GM19351 (cell line): ENCODE measurements at regions not wholly inside any gene's neighbourhood (a gene's known extent, or its start where the extent isn't known, plus 50 kb on each side); places are given as distances from the start of the nearest gene placed in this dataset.

Experiments used
- ATAC-seq: cut with Tn5 transposase; IDR thresholded peaks from one replicate; pipeline ENCODE4 v1.9.1; 2021; ENCODE audit warnings: mild to moderate bottlenecking, moderate library complexity; ENCODE audit not compliant: unreplicated experiment

DNA sequence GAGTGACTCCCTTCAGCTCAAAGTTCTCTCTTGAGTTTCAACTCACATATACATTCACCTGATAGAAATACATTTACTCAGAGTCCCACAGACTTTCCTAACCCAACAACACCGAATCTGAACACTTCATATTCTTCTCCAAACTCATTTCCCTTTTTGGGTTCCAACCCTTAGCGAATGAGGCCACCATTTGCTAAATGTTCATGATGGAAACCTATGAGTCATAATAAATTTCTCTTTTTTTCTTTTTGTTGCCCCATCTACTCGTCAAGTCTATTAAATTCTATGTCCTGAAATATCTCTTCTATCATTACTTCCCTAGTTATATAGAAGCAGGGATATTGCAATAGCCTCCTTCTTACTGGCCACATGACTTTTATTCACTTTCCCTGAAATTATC, 100.1 kb downstream of the HLX start:
- ATAC-seq, result no peak

DNA sequence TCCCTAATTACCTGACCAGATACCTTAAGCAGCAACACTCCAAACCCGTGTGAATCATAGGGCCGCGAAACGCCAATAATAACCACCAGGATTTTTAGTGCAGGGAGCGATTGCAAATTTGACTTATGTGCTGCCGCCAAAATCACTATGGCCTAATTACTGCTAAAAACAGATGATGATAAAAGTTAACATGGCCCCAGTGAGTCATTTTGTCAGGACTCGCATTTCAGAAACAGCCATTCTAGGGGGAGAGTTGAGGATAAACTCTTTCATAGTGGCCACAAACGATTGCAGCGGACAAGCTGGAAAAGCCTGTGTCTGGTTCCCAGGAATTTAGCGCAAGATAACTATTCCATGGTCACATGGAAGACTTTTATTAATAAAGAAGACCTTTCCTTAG, 103.4 kb downstream of the HLX start:
- no peak for ATAC-seq

DNA sequence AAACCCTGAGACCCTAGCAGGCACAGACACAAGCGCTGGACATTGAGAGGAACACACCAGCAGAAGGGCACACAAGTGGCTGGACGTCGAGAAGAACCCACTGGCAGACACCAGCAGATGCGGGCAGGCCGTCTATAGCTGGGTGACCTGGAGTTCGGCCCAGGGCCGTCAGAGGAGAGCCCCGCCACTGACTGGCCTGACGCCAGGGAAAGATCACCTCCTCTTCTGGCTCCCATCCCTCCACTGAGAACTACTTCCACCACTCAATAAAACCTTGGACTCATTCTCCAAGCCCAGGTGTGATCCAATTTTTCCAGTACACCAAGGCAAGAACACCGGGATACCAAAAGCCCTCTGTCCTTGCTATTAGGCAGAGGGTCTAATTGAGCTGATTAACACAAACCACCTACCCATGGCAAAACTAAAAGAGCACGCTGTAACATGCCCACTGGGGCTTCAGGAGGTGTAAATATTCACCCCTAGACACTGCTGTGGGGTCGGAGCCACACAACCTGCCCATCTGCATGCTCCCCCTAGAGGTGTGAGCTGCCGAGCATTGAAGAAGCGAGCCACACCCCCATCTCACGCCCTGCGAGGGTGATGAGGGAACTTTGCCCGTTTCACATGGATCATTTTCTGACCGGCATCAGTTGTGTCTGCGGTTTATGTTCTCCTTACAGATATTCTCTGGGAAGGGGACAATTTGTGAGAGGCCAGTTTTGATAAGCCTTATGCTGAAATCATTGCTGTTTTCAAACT, 104.8 kb downstream of the HLX start:
- ATAC-seq, result no peak

DNA sequence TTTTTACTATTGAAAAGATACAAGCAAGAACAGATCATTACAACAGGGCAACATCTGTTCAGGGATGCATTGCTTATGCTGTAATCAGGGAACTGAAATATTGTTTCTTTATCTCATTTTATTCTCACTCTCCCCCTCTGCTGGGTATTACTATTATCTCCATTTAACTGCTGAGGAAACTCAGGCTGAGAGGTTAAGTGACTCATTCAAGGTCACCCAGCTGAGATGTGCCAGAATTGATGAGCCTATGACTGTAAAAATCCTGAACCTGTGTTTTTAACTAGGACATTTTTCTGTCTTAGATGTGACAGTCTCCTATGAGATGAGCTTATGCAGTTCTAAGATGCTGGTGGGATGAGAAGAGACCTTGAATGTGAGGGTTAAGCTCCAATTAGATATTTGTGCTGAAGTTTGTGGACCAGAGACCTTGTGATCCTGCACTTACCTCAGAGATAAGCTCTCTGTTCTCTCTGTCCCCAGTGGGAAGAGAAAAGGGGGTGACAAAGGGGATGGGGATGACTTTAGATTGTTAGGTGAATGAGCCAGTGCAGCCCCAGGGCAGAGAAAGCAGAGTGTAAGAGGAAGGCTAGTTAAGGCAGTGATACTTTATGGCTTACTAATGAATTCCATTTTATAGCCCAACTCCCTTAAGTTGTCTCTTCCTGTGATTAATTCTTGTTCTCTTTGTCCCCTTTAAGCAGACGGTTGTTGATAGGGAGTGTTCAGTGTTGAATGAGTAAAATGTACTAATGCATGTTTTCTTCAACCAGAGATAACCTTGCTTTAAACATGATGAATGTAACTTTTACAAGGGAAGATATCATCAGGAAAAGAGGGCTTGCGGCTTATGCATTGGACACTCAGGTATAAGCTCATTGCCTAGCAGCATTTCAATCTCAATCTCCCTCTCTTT, 111.4 kb downstream of the HLX start:
- no peak for ATAC-seq

DNA sequence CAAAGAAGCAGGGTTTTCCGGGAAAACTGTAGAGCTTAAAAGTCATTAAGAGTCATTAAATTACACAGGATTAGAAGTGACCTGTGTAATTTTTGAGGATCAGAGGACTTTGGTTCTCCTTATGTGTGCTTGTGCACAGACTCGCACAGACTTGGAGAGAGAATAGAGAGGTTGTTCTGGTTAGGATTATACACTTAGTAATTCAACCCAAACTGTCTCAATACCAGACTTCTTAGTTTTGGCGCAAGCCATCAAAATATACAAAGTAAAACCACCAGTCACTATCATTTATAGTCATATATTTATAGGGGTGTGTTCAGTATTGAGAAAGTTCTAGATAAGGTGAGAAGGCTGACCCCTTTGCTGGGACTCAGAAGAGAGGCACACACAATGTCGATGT, 112.3 kb downstream of the HLX start:
- ATAC-seq, result no peak

DNA sequence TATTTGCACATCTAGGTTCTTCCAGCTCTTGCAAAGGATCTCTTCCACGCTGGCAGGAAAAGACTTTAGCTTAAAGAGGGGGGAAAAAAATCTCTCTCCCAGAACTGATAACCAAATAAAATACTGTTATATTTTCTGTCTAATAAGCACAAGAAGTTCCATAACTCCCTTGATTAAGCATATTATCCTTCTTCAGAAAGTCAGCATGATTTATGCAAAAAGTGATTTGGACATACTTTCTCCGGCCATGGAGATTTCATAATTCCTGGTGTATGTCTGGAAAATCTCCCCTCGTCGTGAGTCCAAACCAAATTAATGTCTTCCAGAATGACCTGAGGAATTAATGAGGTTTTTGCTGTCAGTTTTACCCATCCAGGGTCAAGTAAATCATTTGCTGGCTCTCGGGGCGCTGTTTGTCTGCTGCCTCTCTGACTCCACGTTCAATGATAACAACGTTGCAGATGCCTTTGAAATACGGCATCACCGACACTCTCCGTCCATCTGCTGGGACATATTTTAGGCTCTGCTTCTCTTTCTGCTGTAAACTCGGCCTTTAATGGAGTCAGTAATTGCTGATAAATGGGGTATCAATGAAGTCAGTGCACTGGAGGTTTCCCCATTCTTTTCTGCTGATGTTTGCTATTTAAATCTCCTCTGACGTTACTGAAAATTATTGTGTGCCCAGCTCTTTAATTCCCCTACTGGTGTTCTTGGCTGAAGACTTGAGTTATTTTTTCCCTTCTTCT, 112.9 kb downstream of the HLX start:
- no peak for ATAC-seq

DNA sequence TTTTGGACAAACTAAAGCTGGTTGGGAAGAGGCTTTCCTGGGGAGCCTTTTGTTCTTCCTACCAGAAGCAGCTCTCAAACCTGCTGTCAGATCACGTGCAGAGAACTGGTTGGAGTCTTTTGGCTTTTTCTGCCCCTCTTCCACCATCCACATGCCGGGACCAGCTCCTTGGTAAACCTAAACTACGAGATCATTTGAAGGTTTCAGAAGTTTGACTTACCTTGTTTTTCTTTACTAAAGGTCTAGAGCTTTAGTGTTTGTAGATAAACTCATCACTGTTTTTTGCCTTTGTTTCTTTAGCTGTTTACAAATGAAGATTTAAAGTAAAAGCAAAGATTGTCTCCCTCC, 113.4 kb downstream of the HLX start:
- ATAC-seq, result no peak

DNA sequence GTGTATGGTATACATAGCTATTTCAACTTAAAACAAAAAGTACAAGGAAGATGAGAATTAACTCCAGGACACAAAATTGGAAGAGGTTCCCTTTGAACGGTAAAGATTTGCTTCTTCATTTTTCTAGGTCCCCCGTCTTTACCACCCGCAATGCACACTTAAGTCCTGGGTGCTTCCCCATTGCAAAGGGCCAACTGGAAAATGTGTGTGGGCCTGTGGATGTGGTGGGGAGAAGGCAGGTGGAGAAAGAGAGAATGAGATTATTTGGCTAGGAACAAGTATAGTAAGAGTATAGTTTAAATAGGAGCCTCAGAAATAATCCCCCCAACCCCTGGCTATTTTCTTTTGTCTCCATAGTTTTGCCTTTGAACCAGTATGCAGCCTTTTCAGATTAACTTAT, 115.4 kb downstream of the HLX start:
- no peak for ATAC-seq

DNA sequence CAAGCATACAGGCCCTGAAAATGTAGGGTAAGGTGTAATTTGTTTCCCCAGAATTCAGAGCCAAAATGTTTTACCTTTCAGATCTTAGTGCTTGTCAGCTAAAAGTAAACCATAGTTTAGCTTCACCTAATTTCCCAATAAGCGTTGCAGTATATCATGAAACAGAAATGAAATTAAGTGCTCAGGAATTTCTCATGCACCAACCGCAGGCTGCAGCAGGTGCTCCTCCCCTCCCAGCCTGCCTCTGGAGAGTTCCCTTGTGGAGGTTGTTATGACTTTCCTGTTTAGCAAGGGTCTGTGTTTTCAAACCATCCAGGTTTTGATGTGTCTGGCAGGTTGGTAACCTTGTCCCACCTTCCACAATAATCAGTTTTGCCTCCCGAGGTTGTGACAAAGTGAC, 118.5 kb downstream of the HLX start:
- no peak for ATAC-seq

DNA sequence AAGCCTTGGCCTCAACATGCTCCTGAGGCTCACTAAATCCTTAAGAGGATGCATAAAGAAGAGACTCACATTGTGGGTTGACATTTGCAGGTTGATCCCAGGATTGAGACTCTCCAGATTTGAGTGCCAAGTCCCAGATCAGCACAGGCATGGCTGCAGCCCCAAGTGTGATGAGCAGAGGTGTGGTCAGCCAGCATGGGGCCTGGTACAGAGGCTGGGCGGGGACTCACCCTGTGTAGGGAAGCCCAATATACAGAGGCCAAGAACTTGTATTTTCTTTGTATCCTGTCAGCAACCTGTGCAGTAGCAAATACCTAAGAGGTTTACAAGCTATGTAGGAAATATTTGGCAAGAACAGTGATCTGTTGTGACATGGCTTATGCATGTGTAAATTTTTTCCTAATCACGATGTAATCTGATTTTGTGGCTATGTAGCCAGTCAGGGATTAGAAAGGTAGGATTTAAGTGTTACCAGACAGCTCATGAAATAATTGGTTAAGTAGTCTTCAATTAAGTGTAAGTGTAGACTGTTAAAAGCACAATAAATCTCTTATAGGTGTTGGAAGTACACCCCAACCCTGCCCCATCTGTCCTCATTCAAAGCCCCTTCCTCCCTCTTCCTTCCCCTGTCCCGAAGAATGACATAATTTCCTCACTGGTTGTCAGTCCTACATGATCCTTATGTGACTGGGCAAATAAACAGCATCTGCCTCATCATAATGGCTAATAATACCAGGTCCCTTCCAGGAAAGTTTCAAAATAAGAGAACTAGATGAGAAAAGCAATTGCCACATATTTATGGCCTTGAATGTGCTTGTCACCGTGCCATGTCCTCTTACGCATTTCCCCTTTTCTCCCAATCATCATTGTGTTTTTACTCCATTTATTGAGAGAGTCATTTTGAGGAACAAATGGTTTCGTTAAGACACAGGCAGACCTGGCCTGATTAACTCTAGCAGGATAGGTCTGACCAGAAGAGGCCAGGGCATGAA, 120.9 kb downstream of the HLX start:
- no peak for ATAC-seq

DNA sequence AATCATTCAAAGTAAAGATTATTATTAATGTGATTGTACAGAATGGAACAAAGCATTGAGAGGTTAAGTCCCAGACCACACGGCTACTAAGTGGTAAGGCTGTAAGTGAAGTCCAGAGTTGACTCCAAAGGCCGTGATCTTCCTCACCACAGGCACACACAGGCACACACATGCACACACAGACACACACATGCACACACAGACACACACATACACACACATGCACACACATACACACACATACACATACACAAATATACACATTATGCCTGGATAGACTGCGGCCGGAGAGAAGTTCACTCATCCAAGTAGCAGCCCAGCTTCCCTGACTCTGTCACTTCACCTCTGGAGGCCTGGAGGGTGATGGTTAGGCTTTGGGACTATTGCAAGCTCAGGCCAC, 121.9 kb downstream of the HLX start:
- ATAC-seq, result no peak

DNA sequence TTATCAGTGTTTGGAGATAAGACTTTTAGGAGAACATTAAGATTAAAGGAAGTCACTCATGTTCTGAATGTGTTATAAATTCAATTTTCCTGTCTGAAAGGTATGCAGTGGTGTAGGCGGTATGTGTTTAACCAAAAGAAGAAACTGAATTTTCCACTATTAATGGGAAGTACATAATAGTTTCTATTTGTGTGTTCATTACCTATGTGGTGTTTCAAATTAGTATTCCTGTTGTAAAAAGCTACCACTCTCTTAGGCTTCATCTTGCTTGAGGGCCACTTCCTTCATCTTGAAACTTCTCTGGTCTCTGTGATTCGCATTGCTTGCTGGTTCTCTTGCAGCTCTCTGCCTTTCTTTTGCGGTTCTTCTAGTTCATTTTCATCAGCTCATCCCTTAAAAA, 123.4 kb downstream of the HLX start:
- ATAC-seq, result no peak

DNA sequence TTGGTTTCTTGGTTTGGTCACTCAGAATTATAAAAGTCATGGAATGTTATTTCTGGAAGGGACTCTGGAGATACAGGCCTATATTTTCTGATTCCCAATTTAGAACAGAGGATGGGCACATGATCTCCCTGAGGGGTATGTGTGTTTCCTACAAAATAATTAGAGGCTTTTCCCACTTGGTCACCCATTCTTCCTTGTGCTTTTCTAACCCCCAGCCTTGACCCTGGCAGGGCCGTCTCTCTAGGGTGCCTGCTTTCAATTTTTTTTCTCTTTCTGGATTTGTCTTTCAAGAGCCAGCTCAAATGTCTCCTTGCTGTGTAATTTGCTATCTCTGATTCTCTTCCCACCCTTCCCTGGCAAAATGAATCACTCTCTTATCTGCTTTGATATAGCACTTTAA, 131.9 kb downstream of the HLX start:
- no peak for ATAC-seq

DNA sequence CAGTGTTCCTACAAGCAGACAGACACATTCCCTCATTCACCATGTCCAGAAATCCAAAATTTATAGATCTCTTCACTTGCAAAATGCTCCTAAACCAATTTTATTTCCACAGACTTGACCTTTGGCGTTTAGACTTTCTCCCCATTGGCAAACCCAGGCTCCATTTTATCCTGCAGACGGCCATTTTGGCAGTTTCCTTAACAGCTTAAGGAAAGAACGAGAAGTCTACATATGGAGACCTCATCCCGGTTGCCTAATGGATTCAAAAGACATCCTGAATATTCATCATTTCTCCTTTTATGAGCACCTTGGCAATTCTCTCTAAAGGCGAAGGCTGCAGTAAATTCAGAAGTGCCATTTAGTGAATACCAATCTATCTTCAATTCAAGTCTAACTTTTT, 132.9 kb downstream of the HLX start:
- no peak for ATAC-seq

DNA sequence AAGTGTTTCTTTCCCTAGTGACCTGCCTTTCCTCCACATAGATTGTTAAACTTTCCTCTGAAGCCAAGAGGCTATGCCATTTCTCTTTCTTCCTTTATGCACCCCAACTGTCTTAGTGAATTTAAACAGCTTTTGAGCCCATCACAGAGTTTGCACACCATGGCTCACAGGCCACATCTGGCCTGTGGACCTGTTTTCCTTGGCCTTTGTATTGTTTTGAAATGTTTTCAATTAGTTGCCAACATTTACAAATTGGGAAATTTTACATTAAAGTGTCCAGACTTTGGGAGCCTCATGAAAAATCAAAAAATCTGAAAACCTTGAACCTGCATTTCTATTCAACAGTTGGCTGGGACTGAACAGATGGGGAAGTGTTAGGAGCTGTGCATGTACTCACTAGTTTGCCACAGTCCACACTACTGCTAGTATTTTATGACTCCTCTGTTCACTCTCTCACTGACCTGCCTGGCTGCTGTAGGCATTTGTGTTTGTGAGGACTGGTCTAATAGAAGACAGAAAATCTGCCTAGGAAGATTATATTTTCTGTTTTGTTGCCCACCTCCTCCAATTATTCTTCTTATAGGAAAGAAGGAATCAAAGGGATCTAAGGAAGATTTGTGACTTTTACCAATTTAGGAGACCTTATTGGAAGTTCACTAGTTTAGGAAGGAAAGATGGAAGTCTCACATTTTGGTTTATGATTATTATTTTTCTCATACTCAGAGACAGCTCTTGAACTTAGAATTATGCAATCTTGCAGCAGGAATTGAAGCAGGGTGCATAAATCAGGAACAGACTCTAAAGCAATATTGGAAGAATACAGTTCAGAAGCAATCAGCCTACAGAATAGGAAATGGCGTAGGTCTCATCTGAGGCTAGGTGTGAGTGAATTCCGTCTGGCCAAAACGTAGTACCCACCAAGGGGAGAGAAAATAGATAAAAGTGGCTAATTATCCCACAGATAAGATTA, 134.7 kb downstream of the HLX start:
- no peak for ATAC-seq

DNA sequence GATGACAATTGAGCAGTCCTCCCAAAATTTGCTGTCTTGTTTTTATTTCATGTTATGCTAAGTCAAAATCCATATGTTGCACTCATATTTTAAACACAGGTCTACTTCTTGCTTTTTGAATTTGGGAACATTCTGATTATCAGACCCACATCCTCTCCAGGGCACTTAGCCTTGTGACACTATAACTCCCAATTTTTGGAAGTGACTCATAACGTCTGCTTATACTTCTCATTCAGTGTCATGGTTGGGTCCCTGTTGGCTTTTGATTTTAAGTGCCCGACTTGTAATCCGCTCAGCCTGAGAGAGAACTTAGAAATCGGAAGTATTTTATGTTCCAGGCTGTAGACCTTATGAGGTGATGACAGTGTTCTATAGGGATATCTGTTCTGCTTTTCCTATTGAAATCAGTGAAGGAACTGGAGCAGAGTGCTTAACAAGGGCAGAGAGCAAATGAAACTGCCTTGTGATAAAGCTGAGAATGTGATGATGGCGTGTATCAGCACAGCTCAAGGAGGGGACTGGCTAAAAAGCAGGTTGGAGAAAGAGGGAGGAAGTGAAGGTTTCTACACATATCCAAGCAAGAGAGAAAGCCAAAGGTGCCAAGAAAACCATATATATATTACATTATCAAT, 136.0 kb downstream of the HLX start:
- no peak for ATAC-seq

DNA sequence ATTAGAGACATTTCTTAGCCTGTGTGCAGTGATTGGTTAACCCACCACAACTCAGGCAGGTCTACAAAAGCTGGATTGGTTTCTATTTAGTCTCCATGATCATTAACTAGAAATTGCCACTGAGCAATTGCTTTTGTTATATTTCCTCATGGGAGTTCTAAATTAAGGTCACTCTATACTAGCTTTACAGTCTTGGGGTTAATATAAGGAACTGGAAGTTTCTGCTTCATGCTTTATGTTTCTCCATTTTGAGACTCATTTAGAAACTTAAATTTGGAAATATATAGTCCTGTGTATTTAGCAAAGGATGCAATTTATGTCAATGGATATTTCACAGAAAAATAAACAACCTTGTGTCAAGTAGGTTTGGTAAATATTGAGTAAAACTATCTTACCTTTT, 137.5 kb downstream of the HLX start:
- ATAC-seq, result no peak

DNA sequence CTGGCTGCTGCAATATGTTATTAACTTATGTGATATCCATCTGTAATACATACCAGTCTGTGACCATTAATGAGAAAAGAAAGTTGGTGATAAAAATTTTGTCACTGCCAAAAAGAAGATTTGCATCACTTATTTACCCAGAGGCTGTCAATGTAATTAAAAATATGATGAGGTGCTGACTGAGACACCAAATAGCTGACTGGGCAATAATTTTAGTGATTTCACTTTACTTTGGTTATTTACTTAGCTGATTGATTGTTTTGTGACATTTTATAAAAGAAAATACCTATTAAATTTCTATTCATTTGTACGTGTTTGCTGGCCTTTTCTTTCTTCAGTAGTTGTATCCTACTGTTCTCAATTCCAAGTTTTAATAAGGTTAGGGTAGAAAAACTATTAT, 139.2 kb downstream of the HLX start:
- ATAC-seq, result no peak

DNA sequence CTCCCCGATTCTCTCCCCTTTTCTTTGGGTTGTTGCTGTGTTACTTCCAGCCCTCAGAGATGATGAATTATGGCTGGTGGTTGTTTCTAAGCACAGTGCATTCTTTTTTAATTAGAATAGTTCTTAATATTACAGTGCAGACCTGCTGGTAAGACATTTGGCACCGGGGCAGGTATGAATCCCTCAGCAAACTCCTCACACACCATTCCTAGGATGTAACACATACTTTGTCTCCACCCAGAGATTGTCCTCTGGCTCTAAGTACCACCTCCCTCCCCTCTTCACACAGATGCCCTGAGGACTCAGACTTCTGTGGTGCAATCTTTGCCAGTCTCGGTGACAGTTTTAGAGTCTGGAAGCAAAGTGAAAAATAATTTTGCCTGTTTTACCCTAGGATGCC, 143.1 kb downstream of the HLX start:
- ATAC-seq, result no peak
